LNCaP clone FGC (cell line): ENCODE measurements at regions not wholly inside any gene's neighbourhood (a gene's known extent, or its start where the extent isn't known, plus 50 kb on each side); places are given as distances from the start of the nearest gene placed in this dataset.
"Not testable (repeated sequence)": the region's sequence is repeated elsewhere in the genome, so short reads cannot be mapped to it uniquely, and the experiment has no call there.

Source experiments
- DNase-seq: peaks from one replicate; pipeline ENCODE4 v3.0.0-alpha.2; 2011; ENCODE audit warnings: low read depth
- H3K4me3 ChIP-seq: 2 replicates; pipeline ENCODE4 v1.5.1; 2011; ENCODE audit warnings: mild to moderate bottlenecking, low read depth, low read length, control low read depth
- TF ChIP-seq, protein P1 (sequence below): IDR thresholded peaks from 2 replicates; pipeline ENCODE4 v1.5.1; 2012; ENCODE audit warnings: mild to moderate bottlenecking; ENCODE audit not compliant: control insufficient read depth, insufficient read depth; ENCODE audit errors: extremely low read depth

DNA sequence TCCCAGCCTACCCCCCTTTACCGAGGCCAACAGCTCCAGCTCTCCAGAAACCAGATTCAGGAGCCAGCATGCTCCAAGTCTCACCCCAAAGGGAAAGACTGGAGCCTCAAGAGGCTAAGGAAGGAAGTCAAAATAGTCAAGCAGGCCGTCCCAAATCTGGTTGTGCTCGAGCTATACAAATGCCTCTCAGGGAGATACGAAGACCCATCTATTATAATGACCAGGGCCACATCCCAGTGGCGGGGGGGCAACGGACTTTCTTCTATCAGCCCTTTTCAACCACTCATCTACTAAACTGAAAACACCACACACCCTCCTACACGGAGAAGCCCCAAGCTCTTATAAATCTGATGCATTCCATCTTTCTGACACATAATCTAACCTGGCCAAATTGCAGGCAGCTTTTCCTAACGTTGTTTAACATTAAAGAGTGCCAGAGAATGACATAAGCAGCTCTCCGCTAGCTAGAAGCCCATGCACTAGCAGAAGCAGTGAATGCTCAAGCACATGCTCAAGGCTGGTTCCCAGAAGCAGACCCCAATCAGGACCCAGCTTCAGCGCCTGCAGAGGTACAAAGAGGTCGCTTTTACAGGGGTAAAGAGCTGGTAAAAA is 104.6 kb upstream of the ZNF98 start:
- TF ChIP-seq, protein P1, sequence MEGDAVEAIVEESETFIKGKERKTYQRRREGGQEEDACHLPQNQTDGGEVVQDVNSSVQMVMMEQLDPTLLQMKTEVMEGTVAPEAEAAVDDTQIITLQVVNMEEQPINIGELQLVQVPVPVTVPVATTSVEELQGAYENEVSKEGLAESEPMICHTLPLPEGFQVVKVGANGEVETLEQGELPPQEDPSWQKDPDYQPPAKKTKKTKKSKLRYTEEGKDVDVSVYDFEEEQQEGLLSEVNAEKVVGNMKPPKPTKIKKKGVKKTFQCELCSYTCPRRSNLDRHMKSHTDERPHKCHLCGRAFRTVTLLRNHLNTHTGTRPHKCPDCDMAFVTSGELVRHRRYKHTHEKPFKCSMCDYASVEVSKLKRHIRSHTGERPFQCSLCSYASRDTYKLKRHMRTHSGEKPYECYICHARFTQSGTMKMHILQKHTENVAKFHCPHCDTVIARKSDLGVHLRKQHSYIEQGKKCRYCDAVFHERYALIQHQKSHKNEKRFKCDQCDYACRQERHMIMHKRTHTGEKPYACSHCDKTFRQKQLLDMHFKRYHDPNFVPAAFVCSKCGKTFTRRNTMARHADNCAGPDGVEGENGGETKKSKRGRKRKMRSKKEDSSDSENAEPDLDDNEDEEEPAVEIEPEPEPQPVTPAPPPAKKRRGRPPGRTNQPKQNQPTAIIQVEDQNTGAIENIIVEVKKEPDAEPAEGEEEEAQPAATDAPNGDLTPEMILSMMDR: no peak
- DNase-seq: no peak
- H3K4me3 ChIP-seq: no peak overlapping the region

DNA sequence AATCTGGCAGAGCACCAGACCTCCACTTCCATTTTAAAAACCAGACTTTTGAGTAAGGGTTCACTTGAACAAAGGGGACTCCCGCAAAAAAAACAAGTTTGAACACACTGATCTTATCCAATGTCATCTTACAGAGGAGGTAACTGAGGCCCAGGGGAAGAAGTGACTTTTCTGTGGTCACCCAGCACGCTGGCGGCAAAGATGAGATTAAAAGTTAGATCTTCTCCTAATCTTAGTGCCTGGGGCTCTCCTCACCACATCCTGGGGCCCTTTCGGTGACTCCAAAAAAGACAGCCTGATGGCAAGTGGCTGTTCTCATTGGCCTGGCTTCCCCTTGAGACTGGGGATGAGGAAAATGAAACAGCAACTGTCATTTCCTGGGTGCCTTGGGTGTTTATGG is 101.8 kb upstream of the ZNF98 start:
- no peak overlapping the region for H3K4me3 ChIP-seq
- TF ChIP-seq, protein P1: no peak
- no peak for DNase-seq

DNA sequence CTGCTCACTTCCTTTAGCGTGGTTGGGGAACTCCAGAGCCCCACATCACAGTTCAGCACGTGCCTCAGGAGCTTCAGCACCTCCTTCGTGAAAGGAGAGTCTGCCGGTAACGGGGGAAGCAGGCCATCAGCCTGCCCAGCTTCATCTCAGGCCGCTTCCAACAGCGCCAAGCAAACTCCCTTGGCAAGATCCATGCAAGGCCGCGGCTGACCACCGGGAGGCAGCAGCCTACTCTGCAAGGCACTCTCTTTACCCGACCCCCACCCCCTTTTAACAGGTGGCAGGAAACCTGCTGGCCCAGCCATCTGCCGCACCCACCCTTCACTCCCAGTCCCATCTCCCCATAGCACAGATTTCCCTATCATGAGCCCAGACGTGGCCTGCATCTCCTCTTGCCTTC is 97.4 kb upstream of the ZNF98 start:
- DNase-seq, H3K4me3 ChIP-seq: not testable (repeated sequence)

GRCh38 chr19:22519152-22519551 is 97.0 kb upstream of the ZNF98 start:
- no peak overlapping the region for H3K4me3 ChIP-seq
- DNase-seq: no peak
- TF ChIP-seq, protein P1: no peak

- TF ChIP-seq, protein P1: no peak
- no peak for DNase-seq
- H3K4me3 ChIP-seq: no peak overlapping the region
Measured at GRCh38 chr19:22517496-22518411, 95.6 kb upstream of the ZNF98 start.

- no peak for DNase-seq
- TF ChIP-seq, protein P1: no peak
- no peak overlapping the region for H3K4me3 ChIP-seq
Measured at GRCh38 chr19:22515435-22515834, 93.3 kb upstream of the ZNF98 start.

DNA sequence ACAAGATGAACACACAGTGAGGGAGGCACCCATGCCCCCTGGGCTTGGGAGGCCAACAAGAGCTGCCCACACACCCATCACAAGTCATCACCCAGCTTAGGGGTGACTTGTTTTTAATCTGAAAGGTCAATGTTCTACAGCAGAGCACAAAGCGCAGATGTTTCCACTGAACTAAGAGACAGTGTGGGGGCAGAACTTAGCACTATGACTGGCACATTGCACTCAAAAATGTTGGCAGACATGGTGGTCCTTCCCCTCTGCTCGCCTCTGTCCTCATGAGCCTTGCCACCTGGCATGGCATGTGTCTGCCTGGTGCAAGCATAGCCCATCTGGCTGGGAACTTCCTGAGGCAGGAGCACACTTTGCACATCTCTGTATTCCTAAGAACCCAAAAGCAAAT is 81.4 kb upstream of the ZNF98 start:
- DNase-seq: no peak
- TF ChIP-seq, protein P1: no peak
- H3K4me3 ChIP-seq: no peak overlapping the region
